ENCODE measurements at regions not wholly inside any gene's neighbourhood (a gene's known extent, or its start where the extent isn't known, plus 50 kb on each side); places are given as distances from the start of the nearest gene placed in this dataset.

DNA sequence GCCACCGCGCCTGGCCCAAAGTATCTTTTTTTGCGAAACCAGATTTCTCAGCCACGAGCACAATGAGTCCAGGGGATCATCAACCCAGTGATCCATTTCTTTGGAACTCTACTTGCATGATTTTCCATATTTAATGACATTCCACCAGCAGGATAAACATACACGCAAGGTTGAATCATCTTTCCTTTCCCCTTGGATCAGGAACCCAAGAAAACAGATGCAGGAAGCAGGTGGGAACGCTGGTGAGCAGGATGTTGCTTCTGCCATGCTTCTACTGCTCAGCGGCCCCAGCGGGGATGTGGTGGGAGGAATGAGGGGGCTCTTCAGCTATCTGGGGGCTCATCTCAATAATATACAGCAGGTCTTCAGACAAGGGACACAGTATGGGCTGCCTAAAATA, 118.2 kb downstream of the SEC61B start:
- H3K27ac Mint-ChIP-seq = no peak overlapping the region
- H3K27me3 Mint-ChIP-seq (ENCODE audit: low read depth) = peaks cover 7% of the 10 kb centered on the region
- no peaks in the 10 kb centered on the region for H3K36me3 Mint-ChIP-seq (ENCODE audit: low read depth)
- peaks cover 2% of the 10 kb centered on the region for H3K4me1 Mint-ChIP-seq (ENCODE audit: low read depth)
- intact Hi-C loops (cut with micrococcal nuclease) = no loop called here
- H3K9me3 Mint-ChIP-seq = no peaks in the 10 kb centered on the region
- DNase-seq (ENCODE audit: low spot score) = no peak
- H3K4me3 Mint-ChIP-seq (ENCODE audit: low read depth) = no peak overlapping the region

DNA sequence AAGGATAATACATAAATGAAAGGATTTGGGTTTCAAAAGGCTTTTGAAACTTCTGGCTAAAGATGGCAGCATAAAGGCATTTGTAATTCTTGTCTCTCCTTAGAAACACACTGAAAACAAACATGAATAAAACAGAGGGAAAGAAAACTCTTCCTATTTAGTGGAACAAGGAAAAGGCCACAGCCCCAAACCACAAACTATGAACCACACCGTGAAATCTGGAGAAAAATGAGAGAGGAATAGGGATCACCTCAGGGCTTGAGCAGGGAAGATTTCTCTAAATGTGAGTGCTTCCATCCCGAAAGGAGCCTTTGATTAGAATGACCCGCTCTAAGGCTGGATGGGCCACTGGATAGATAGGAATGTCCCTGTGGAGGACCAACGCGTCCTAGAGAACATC, 119.6 kb downstream of the SEC61B start:
- no peak for DNase-seq (ENCODE audit: low spot score)
- Mint-ChIP-seq H3K36me3 (ENCODE audit: low read depth) (no peaks in the 10 kb centered on the region), H3K4me1 (ENCODE audit: low read depth) (peaks cover 2% of the 10 kb centered on the region), H3K27me3 (ENCODE audit: low read depth) (peaks cover 15% of the 10 kb centered on the region), H3K27ac (no peak overlapping the region), H3K4me3 (ENCODE audit: low read depth) (no peak overlapping the region), H3K9me3 (no peaks in the 10 kb centered on the region)
- intact Hi-C loops (cut with micrococcal nuclease) = no loop called here

DNA sequence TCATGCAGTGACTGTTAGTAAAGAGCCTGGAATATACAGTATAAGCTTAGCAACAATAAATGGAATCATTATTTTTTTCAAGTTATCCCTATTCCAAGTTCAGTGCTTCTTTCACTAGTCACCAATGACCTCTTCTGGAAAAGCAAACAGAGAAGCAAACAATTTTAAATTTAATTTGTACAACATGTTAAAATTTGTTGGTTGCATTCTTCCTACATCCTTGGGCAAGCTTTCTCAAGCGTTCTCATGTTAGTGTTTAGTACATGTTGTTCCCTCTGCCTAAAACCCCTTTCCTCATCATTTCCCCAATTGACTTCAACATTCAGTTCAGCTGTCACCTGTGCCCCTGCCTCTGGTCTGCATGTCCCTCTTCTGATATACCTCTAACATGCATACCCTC, 123.4 kb downstream of the SEC61B start:
- Mint-ChIP-seq H3K4me1 (ENCODE audit: low read depth) (peaks cover 5% of the 10 kb centered on the region), H3K27me3 (ENCODE audit: low read depth) (peaks cover 15% of the 10 kb centered on the region), H3K4me3 (ENCODE audit: low read depth) (no peak overlapping the region), H3K36me3 (ENCODE audit: low read depth) (no peaks in the 10 kb centered on the region), H3K27ac (no peak overlapping the region), H3K9me3 (no peaks in the 10 kb centered on the region)
- intact Hi-C loops (cut with micrococcal nuclease) = no loop called here
- no peak for DNase-seq (ENCODE audit: low spot score)

- Mint-ChIP-seq H3K4me1 (ENCODE audit: low read depth) (peaks cover 6% of the 10 kb centered on the region), H3K27me3 (ENCODE audit: low read depth) (peaks cover 15% of the 10 kb centered on the region), H3K4me3 (ENCODE audit: low read depth) (no peak overlapping the region), H3K27ac (no peak overlapping the region), H3K9me3 (no peaks in the 10 kb centered on the region), H3K36me3 (ENCODE audit: low read depth) (no peaks in the 10 kb centered on the region)
- intact Hi-C loops (cut with micrococcal nuclease) = no loop called here
- no peak for DNase-seq (ENCODE audit: low spot score)
Observed at GRCh38 chr9:99345942-99346341, 123.9 kb downstream of the SEC61B start.

DNA sequence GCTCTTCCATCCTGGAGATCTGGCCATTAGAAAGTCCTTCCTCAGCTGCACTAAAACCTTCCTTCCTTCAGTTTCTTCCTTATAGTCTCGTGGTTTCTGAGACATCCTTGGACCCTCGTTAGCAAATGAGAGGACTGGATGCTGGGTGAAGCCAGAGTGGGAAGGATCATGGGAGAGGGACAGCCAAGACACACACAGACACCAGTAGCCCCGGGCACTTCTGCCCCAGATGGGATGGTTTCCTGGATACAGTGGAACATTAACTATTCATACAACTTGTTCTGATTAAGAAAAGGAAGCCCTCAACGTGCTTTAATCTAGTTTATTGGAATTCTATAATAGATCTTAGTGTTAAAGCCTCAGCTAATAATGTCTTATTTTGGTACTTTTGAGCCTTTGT, 125.5 kb downstream of the SEC61B start:
- Mint-ChIP-seq H3K9me3 (no peaks in the 10 kb centered on the region), H3K27me3 (ENCODE audit: low read depth) (peaks cover 14% of the 10 kb centered on the region), H3K36me3 (ENCODE audit: low read depth) (no peaks in the 10 kb centered on the region), H3K4me3 (ENCODE audit: low read depth) (no peak overlapping the region), H3K4me1 (ENCODE audit: low read depth) (peaks cover 6% of the 10 kb centered on the region), H3K27ac (no peak overlapping the region)
- DNase-seq (ENCODE audit: low spot score) = no peak
- intact Hi-C loops (cut with micrococcal nuclease) = no loop called here

DNA sequence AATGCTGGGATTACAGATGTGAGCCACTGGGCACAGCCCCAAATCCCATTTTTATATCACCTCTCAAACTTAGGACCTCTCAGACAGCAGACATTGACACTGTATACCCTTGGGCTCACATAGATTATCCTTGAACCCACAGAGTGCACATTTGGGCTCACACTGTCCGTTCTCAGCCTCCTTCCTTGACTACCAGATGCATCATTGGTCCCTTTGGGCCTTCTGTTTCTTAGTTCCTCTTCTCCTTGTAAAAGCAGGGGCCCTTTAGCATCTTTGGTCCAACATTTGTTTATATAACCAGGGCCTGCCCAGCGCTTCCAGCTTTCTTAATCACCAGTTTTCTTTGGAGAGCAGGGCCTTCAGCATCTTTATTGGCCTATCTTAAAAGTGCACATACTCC, 126.2 kb downstream of the SEC61B start:
- peaks cover 6% of the 10 kb centered on the region for H3K4me1 Mint-ChIP-seq (ENCODE audit: low read depth)
- intact Hi-C loops (cut with micrococcal nuclease) = no loop called here
- H3K4me3 Mint-ChIP-seq (ENCODE audit: low read depth) = no peak overlapping the region
- no peaks in the 10 kb centered on the region for H3K36me3 Mint-ChIP-seq (ENCODE audit: low read depth)
- H3K9me3 Mint-ChIP-seq = no peaks in the 10 kb centered on the region
- peaks cover 14% of the 10 kb centered on the region for H3K27me3 Mint-ChIP-seq (ENCODE audit: low read depth)
- H3K27ac Mint-ChIP-seq = no peak overlapping the region
- no peak for DNase-seq (ENCODE audit: low spot score)

GRCh38 chr9:99349870-99350269, 127.8 kb downstream of the SEC61B start:
- intact Hi-C loops (cut with micrococcal nuclease) = no loop called here
- Mint-ChIP-seq H3K4me3 (ENCODE audit: low read depth) (no peak overlapping the region), H3K4me1 (ENCODE audit: low read depth) (peaks cover 6% of the 10 kb centered on the region), H3K9me3 (no peaks in the 10 kb centered on the region), H3K27ac (no peak overlapping the region), H3K36me3 (ENCODE audit: low read depth) (no peaks in the 10 kb centered on the region), H3K27me3 (ENCODE audit: low read depth) (peaks cover 9% of the 10 kb centered on the region)
- DNase-seq (ENCODE audit: low spot score) = no peak

- Mint-ChIP-seq H3K36me3 (ENCODE audit: low read depth) (no peaks in the 10 kb centered on the region), H3K9me3 (no peaks in the 10 kb centered on the region), H3K27ac (no peak overlapping the region), H3K27me3 (ENCODE audit: low read depth) (peaks cover 8% of the 10 kb centered on the region), H3K4me3 (ENCODE audit: low read depth) (no peak overlapping the region), H3K4me1 (ENCODE audit: low read depth) (peaks cover 6% of the 10 kb centered on the region)
- intact Hi-C loops (cut with micrococcal nuclease) = no loop called here
- no peak for DNase-seq (ENCODE audit: low spot score)
Observed at GRCh38 chr9:99350461-99350860, 128.4 kb downstream of the SEC61B start.

- Mint-ChIP-seq H3K9me3 (no peaks in the 10 kb centered on the region), H3K27me3 (ENCODE audit: low read depth) (peaks cover under 1% of the 10 kb centered on the region), H3K36me3 (ENCODE audit: low read depth) (no peaks in the 10 kb centered on the region), H3K27ac (no peak overlapping the region), H3K4me1 (ENCODE audit: low read depth) (peaks cover 4% of the 10 kb centered on the region), H3K4me3 (ENCODE audit: low read depth) (no peak overlapping the region)
- no peak for DNase-seq (ENCODE audit: low spot score)
- intact Hi-C loops (cut with micrococcal nuclease) = no loop called here
Observed at GRCh38 chr9:99351647-99352046, 129.6 kb downstream of the SEC61B start.

- no peak for DNase-seq (ENCODE audit: low spot score)
- H3K9me3 Mint-ChIP-seq = no peaks in the 10 kb centered on the region
- H3K4me1 Mint-ChIP-seq (ENCODE audit: low read depth) = peaks cover 4% of the 10 kb centered on the region
- no peak overlapping the region for H3K4me3 Mint-ChIP-seq (ENCODE audit: low read depth)
- H3K36me3 Mint-ChIP-seq (ENCODE audit: low read depth) = no peaks in the 10 kb centered on the region
- intact Hi-C loops (cut with micrococcal nuclease) = no loop called here
- H3K27ac Mint-ChIP-seq = no peak overlapping the region
- no peaks in the 10 kb centered on the region for H3K27me3 Mint-ChIP-seq (ENCODE audit: low read depth)
Observed at GRCh38 chr9:99352826-99353225, 130.7 kb downstream of the SEC61B start.

DNA sequence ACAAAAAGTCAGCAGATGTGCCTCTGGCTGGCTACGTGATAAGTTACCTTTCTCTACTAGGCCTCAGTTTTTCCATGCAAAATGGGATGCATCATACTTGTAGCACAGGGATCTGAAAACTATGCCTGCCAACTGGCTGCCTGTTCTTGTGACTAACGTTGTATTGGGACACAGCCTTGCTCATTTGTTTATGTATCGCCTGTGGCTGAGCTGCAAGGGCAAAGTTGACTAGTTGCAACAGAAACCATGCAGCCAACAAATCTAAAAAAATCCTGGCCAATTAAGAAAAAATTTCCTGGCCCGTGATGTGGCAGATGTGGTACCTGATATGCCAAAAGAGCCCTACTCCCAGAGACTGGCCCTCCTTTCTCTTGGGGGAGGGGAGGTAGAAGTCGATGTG, 131.3 kb downstream of the SEC61B start:
- peaks cover 1% of the 10 kb centered on the region for H3K27me3 Mint-ChIP-seq (ENCODE audit: low read depth)
- peaks cover 4% of the 10 kb centered on the region for H3K4me1 Mint-ChIP-seq (ENCODE audit: low read depth)
- no peak overlapping the region for H3K27ac Mint-ChIP-seq
- no peaks in the 10 kb centered on the region for H3K9me3 Mint-ChIP-seq
- no peak overlapping the region for H3K4me3 Mint-ChIP-seq (ENCODE audit: low read depth)
- DNase-seq (ENCODE audit: low spot score) = no peak
- no peaks in the 10 kb centered on the region for H3K36me3 Mint-ChIP-seq (ENCODE audit: low read depth)
- intact Hi-C loops (cut with micrococcal nuclease) = no loop called here

DNA sequence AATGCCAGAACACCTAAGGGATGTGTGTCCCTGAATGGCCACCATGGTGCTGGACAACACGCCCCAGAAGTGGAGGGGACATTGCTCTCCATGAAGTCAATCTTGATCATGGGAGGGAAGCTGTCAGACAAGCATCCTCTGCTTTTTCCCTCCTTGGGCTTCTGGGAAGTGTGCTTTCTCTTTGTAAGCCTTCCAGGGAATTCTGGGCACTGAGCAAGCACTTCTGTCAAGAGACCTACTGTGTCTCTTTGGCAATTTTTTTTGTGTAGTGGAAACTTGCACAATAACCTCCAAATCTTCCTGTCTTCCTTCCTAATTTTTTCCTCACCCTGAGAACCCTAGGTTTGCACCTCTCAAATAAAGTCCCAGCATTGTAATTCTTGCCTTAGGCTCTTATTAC, 132.0 kb downstream of the SEC61B start:
- Mint-ChIP-seq H3K27ac (no peak overlapping the region), H3K27me3 (ENCODE audit: low read depth) (peaks cover 3% of the 10 kb centered on the region), H3K4me3 (ENCODE audit: low read depth) (no peak overlapping the region), H3K4me1 (ENCODE audit: low read depth) (peaks cover 4% of the 10 kb centered on the region), H3K9me3 (no peaks in the 10 kb centered on the region), H3K36me3 (ENCODE audit: low read depth) (no peaks in the 10 kb centered on the region)
- intact Hi-C loops (cut with micrococcal nuclease) = no loop called here
- DNase-seq (ENCODE audit: low spot score) = no peak

GRCh38 chr9:99356512-99356971, 134.5 kb downstream of the SEC61B start:
- no peak for DNase-seq (ENCODE audit: low spot score)
- peaks cover 14% of the 10 kb centered on the region for H3K27me3 Mint-ChIP-seq (ENCODE audit: low read depth)
- H3K27ac Mint-ChIP-seq = no peak overlapping the region
- no peak overlapping the region for H3K4me3 Mint-ChIP-seq (ENCODE audit: low read depth)
- intact Hi-C loops (cut with micrococcal nuclease) = no loop called here
- H3K4me1 Mint-ChIP-seq (ENCODE audit: low read depth) = no peaks in the 10 kb centered on the region
- no peaks in the 10 kb centered on the region for H3K9me3 Mint-ChIP-seq
- H3K36me3 Mint-ChIP-seq (ENCODE audit: low read depth) = no peaks in the 10 kb centered on the region

DNA sequence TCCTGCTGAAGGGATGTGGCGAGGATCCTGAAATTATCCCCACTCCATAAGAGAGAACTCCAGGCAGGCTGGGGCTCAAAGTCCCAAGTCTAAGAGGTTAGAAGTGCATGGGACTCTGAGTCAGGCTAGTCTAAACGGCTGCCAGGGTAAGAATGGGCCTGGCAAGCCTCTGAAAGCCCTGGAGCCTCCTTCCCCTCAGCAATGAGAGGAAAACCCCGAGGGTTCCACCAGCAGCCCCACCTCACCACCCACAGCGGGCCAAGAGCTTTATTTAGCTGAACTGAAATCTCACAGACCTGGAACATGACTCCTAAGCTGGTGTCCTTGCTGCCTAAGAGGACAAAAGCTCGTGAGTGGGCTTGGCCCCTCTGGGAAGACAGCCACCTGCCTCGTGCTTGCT, 135.5 kb downstream of the SEC61B start:
- intact Hi-C loops (cut with micrococcal nuclease) = no loop called here
- Mint-ChIP-seq H3K4me3 (ENCODE audit: low read depth) (no peak overlapping the region), H3K36me3 (ENCODE audit: low read depth) (no peaks in the 10 kb centered on the region), H3K27me3 (ENCODE audit: low read depth) (peaks cover 20% of the 10 kb centered on the region), H3K27ac (no peak overlapping the region), H3K9me3 (no peaks in the 10 kb centered on the region), H3K4me1 (ENCODE audit: low read depth) (peaks cover 6% of the 10 kb centered on the region)
- DNase-seq (ENCODE audit: low spot score) = no peak
